Keratinocyte (primary cell): ENCODE measurements at regions not wholly inside any gene's neighbourhood (a gene's known extent, or its start where the extent isn't known, plus 50 kb on each side); places are given as distances from the start of the nearest gene placed in this dataset.

Experiments used
- DNase-seq: peaks from one replicate; pipeline ENCODE4 v3.0.0-alpha.2; 2011; ENCODE audit warnings: low read depth, missing footprints, low spot score
- FAIRE-seq: peaks from 2 replicates; lab custom pipeline; 2011; peaks lifted over from hg19 to GRCh38; lab: Jason Lieb, UNC
- H2AFZ ChIP-seq: 2 replicates; pipeline ENCODE4 v1.6.0; 2012; ENCODE audit warnings: low read length, control low read depth, inconsistent platforms; ENCODE audit not compliant: control insufficient read depth
- H3K27ac ChIP-seq: 2 replicates; pipeline ENCODE4 v1.5.1; 2011; ENCODE audit warnings: low read length; ENCODE audit not compliant: control insufficient read depth, insufficient read depth
- H3K27me3 ChIP-seq: 3 replicates; pipeline ENCODE4 v1.6.0; 2011; ENCODE audit warnings: low read length; ENCODE audit not compliant: control insufficient read depth, insufficient read depth; ENCODE audit errors: extremely low read depth
- H3K36me3 ChIP-seq, 2 experiments: 2 replicates in 1 of 2; 3 replicates in 1 of 2; pipeline ENCODE4 v1.5.1; 2011; ENCODE audit warnings: low read length in 2 of 2, mild to moderate bottlenecking in 1 of 2; ENCODE audit not compliant: control insufficient read depth in 2 of 2, insufficient read depth in 2 of 2; ENCODE audit errors: extremely low read depth in 1 of 2
- H3K4me1 ChIP-seq: 3 replicates; pipeline ENCODE4 v1.5.1; 2011; ENCODE audit warnings: low read length; ENCODE audit not compliant: control insufficient read depth, insufficient read depth; ENCODE audit errors: extremely low read depth
- H3K4me2 ChIP-seq: 3 replicates; pipeline ENCODE4 v1.6.0; 2011; ENCODE audit warnings: low read depth, low read length; ENCODE audit not compliant: control insufficient read depth, insufficient read depth; ENCODE audit errors: extremely low read depth
- H3K4me3 ChIP-seq, 3 experiments: fragments of 200-600 bp in 1 of 3; sonication (generic) in 1 of 3; 2 replicates in 2 of 3; 3 replicates in 1 of 3; pipeline ENCODE4 v1.5.1; 2011 to 2016; ENCODE audit warnings: low read length in 3 of 3, mild to moderate bottlenecking in 3 of 3, control low read depth in 2 of 3, inconsistent platforms in 1 of 3, low read depth in 1 of 3, mixed read lengths in 1 of 3, mixed run types in 1 of 3, moderate library complexity in 1 of 3; ENCODE audit not compliant: control insufficient read depth in 2 of 3, insufficient read depth in 2 of 3; ENCODE audit errors: extremely low read depth in 1 of 3
- H3K79me2 ChIP-seq: 2 replicates; pipeline ENCODE4 v1.6.0; 2012; ENCODE audit warnings: low read length; ENCODE audit not compliant: control insufficient read depth, insufficient read depth
- H3K9ac ChIP-seq: 3 replicates; pipeline ENCODE4 v1.6.0; 2011; ENCODE audit warnings: low read length; ENCODE audit not compliant: control insufficient read depth, insufficient read depth; ENCODE audit errors: extremely low read depth
- H3K9me1 ChIP-seq: 3 replicates; pipeline ENCODE4 v1.6.0; 2011; ENCODE audit warnings: low read length; ENCODE audit not compliant: control insufficient read depth, insufficient read depth; ENCODE audit errors: extremely low read depth
- H3K9me3 ChIP-seq: 2 replicates; pipeline ENCODE4 v1.5.1; 2012; ENCODE audit warnings: low read depth, low read length; ENCODE audit not compliant: control insufficient read depth
- H4K20me1 ChIP-seq: 3 replicates; pipeline ENCODE4 v1.6.0; 2011; ENCODE audit warnings: low read length; ENCODE audit not compliant: control insufficient read depth, insufficient read depth; ENCODE audit errors: extremely low read depth
- EZH2 ChIP-seq: IDR thresholded peaks from one replicate; pipeline ENCODE4 v1.6.1; 2012; ENCODE audit warnings: inconsistent platforms, mild to moderate bottlenecking, low read length, moderate library complexity
- dilution Hi-C: fragments of 300-500 bp; cut with MboI; formaldehyde crosslinking; loops from one replicate; pipeline ENCODE4 v1.7.0; 2020; ENCODE audit warnings: low sequenced_read_pairs; ENCODE audit not compliant: extremely low pct_ligation_motif_present
- TF ChIP-seq, protein P1 (sequence below), 3 experiments: IDR thresholded peaks in 1 of 3; conservative IDR thresholded peaks in 1 of 3; optimal IDR thresholded peaks in 1 of 3; 2 replicates in 2 of 3; 3 replicates in 1 of 3; pipeline versions ENCODE3 to v1.5.1; 2011; ENCODE audit warnings: low read length in 3 of 3, mild to moderate bottlenecking in 3 of 3, moderate library complexity in 2 of 3, control low read depth in 1 of 3, inconsistent platforms in 1 of 3; ENCODE audit not compliant: insufficient read depth in 2 of 3; ENCODE audit errors: extremely low read depth in 1 of 3

DNA sequence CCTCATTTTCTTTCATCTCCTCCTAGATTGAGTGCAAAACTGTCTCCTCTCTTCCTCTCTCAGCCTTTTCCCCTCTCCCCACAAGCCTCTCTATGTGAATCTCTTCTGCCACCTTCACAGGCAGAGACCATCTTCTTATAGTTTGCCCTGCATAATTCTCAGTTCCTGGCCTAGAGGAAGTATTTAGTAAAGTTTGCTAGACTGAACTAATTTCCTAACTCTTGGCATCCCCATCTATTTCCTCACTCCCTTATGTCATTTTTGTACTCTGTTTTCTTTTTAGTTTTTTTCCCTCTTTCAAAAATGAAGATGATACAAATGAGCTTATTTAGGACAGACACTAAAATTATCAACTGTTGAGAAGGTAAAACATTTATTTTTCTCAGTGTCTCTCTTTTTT lies 66.0 kb downstream of the XCL2 start:
- dilution Hi-C loops, result no loop called here
- no peaks in the 10 kb centered on the region for H3K9me1 ChIP-seq
- peak overlapping the region; percentile 67 for H3K4me2 ChIP-seq
- H3K27ac ChIP-seq, result peak overlapping the region; percentile 80
- H3K36me3 ChIP-seq, result no peaks in the 10 kb centered on the region
- H3K79me2 ChIP-seq, result no peaks in the 10 kb centered on the region
- H4K20me1 ChIP-seq, result no peaks in the 10 kb centered on the region
- H3K9me3 ChIP-seq, result peaks cover 3% of the 10 kb centered on the region
- no peak for FAIRE-seq
- peak overlapping the region; percentile 34 for H2AFZ ChIP-seq
- H3K9ac ChIP-seq, result peak overlapping the region; percentile 39
- no peaks in the 10 kb centered on the region for H3K27me3 ChIP-seq
- TF ChIP-seq EZH2, result no peak
- TF ChIP-seq, protein P1, sequence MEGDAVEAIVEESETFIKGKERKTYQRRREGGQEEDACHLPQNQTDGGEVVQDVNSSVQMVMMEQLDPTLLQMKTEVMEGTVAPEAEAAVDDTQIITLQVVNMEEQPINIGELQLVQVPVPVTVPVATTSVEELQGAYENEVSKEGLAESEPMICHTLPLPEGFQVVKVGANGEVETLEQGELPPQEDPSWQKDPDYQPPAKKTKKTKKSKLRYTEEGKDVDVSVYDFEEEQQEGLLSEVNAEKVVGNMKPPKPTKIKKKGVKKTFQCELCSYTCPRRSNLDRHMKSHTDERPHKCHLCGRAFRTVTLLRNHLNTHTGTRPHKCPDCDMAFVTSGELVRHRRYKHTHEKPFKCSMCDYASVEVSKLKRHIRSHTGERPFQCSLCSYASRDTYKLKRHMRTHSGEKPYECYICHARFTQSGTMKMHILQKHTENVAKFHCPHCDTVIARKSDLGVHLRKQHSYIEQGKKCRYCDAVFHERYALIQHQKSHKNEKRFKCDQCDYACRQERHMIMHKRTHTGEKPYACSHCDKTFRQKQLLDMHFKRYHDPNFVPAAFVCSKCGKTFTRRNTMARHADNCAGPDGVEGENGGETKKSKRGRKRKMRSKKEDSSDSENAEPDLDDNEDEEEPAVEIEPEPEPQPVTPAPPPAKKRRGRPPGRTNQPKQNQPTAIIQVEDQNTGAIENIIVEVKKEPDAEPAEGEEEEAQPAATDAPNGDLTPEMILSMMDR (optimal IDR thresholded peaks at IDR 0.05 in 1 of 3, IDR thresholded peaks at IDR 0.05 in 1 of 3, conservative IDR thresholded peaks at IDR 0.05 in 1 of 3; ENCODE audit: extremely low read depth in 1 of 3, insufficient read depth in 2 of 3, low read length in 3 of 3), result no peak
- DNase-seq, result no peak
- no peak overlapping the region for H3K4me3 ChIP-seq
- H3K4me1 ChIP-seq, result peaks cover 22% of the 10 kb centered on the region

DNA sequence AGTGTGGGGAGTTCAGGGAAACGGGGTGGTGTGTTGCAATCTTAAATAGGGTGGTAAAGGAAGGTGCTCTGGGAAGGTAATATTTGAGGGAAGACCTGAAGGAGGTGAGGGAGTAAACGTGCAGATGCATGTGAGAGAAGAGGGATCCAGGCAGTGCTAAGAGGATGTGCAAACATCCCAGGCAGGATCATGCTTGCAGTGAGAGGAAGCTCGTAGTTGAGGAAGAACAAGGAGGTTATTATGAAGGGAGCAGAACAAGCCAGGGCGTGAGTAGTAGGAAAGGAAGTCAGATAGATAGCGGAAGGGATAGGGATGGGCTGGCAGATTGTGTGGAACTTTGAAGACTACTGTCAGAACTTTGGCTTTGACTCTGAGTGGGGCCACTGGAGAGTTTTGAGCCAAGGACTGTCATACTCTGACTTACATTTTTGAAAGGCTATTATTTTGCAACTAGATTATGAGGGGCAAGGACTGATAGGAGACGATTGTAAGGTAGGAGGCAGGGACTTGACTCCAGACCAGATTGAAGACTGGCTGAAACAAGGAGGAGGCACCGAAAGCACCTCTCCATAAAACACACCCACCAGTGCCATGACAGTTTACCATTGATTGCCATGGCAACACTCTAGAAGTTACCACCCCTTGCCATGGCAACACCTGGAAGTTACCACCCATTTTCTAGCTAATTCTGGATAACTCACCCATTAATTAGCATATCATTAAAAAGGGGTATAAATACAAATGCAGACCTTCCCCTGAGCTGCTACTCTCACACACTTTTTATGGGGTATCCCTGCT lies 67.0 kb downstream of the XCL2 start:
- Histone ChIP-seq H3K4me1 (peaks cover 22% of the 10 kb centered on the region), H3K9me3 (peaks cover 3% of the 10 kb centered on the region), H3K4me3 (peak overlapping the region in 2 of 3 experiments; percentile 3 to 42), H3K4me2 (peak overlapping the region; percentile 67), H3K36me3 (no peaks in the 10 kb centered on the region), H3K27me3 (no peaks in the 10 kb centered on the region), H3K9ac (peak overlapping the region; percentile 39), H3K9me1 (no peaks in the 10 kb centered on the region), H4K20me1 (no peaks in the 10 kb centered on the region), H3K79me2 (no peaks in the 10 kb centered on the region), H3K27ac (peak overlapping the region; percentile 80), H2AFZ (peak overlapping the region; percentile 60)
- FAIRE-seq, result peak; percentile 99
- dilution Hi-C loops, result no loop called here
- TF ChIP-seq EZH2, result no peak
- peak; percentile 81 for DNase-seq
